RWPE1 (cell line): ENCODE measurements at regions not wholly inside any gene's neighbourhood (a gene's known extent, or its start where the extent isn't known, plus 50 kb on each side); places are given as distances from the start of the nearest gene placed in this dataset.

Source experiments
- CTCF ChIA-PET: fragments of 350-600 bp; sonication (Branson Sonifier 250); formaldehyde crosslinking; extraction: SDS; loops from one replicate; lab custom pipeline; 2021; lab: Yijun Ruan, JAX
- POLR2A ChIA-PET: fragments of 400-600 bp; formaldehyde crosslinking; extraction: SDS; loops from one replicate; lab custom pipeline; 2020; ENCODE audit warnings: antibody characterized with exemption; ENCODE audit not compliant: low non-redundant PET; lab: Yijun Ruan, JAX
- DNase-seq: peaks from one replicate; pipeline ENCODE4 v3.0.0; 2012; ENCODE audit warnings: low spot score
- H3K27ac ChIP-seq: fragments of 450-650 bp; 2 replicates; pipeline ENCODE4 v1.5.1; 2017
- CTCF ChIP-seq: fragments of 450-650 bp; conservative IDR thresholded peaks from 2 replicates; pipeline ENCODE4 v1.5.1; 2017; ENCODE audit warnings: low read depth, mild to moderate bottlenecking

DNA sequence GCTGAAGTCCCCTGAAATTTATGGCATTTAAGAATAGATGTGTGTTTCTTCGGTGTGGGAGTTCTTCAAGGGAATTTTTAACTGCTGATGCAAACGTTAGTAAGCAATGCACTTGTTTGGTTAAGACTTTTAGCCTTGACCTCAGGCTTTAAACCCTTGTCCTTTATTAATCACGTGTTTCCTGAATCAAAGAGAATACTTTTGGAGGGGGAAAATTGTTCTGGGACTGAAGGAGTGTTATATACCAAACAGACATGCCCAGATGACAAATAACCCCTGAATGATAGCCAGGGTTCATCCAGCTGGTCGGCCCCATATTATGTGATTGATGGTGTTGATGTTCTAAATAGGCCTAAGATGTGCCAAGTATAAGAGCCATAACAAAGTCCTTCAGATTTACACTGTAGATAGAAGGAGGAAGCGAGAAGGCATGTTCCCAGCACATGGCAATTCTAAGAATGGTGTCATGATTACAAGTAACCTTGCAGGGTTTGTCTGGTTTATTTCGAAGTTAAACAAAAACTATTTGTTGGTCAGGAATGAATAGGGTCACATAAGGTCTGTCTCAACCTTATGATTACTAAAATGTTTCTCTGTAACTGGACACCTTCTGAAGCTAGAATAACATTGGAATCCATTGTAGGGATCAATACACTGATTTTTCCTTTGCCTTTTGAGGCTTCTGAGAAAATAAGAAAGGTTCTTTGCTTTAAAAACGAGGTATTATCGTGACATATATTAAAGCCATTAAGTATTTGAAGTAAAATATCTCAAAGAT lies 124.2 kb upstream of the SEM1 start:
- H3K27ac ChIP-seq = no peak overlapping the region
- CTCF ChIA-PET = no interaction called here
- DNase-seq = no peak
- TF ChIP-seq CTCF = no peak
- POLR2A ChIA-PET = no interaction called here

GRCh38 chr7:96836456-96836855 lies 126.8 kb upstream of the SEM1 start:
- no peak for TF ChIP-seq CTCF
- POLR2A ChIA-PET = no interaction called here
- no peak overlapping the region for H3K27ac ChIP-seq
- CTCF ChIA-PET = no interaction called here
- DNase-seq = no peak

GRCh38 chr7:96837593-96837992 lies 127.9 kb upstream of the SEM1 start:
- no peak for TF ChIP-seq CTCF
- ChIA-PET POLR2A (no interaction called here), CTCF (interaction anchor here (0.8 kb wide), 1 partner anchor 533 kb away, joined by 3 read pairs; no protein-coding TSS in a partner anchor)
- no peak overlapping the region for H3K27ac ChIP-seq
- no peak for DNase-seq

GRCh38 chr7:96838481-96838880 lies 128.8 kb upstream of the SEM1 start:
- POLR2A ChIA-PET = no interaction called here
- TF ChIP-seq CTCF = no peak
- no peak for DNase-seq
- CTCF ChIA-PET = no interaction called here
- H3K27ac ChIP-seq = no peak overlapping the region

DNA sequence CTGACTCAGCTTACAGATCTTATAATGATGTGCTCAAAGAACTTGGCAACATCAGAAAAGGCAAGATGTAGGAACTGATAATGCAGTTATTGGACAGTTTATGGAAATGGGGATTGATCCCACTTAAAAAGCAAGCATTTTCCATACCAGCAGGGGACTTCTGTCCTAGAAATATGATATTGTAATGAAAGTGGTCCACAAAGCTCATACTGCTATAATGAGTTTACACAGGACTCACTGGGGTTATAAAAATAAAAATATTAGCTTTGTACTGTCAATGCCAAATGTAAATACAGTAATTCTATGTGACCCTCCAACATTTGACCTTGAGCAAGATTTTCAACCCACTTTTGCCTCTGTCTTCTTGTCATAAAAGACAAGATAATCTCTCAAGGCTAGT lies 145.5 kb upstream of the SEM1 start:
- CTCF ChIA-PET = interaction anchor here (0.5 kb wide), 1 partner anchor 456 kb away, joined by 3 read pairs; no protein-coding TSS in a partner anchor

GRCh38 chr7:96855691-96856090 lies 146.0 kb upstream of the SEM1 start:
- DNase-seq = no peak
- ChIA-PET POLR2A (no interaction called here), CTCF (interaction anchor here (0.5 kb wide), 1 partner anchor 457 kb away, joined by 3 read pairs; no protein-coding TSS in a partner anchor)
- H3K27ac ChIP-seq = no peak overlapping the region
- no peak for TF ChIP-seq CTCF

More for the DNA sequence above, 145.5 kb upstream of the SEM1 start:
- TF ChIP-seq CTCF = no peak
- no peak overlapping the region for H3K27ac ChIP-seq
- no peak for DNase-seq
- POLR2A ChIA-PET = no interaction called here
